PC-3 (cell line): ENCODE measurements at regions not wholly inside any gene's neighbourhood (a gene's known extent, or its start where the extent isn't known, plus 50 kb on each side); places are given as distances from the start of the nearest gene placed in this dataset.

Experiments used
- ATAC-seq: fragments of 200-7000 bp; cut with Tn5 transposase; 2 replicates; pipeline ENCODE4 v1.9.1; 2020; ENCODE audit warnings: mild to moderate bottlenecking, moderate library complexity
- BruUV-seq: library from RNA; stranded (reverse); fragments of 400-500 nt; replicated peaks from 2 replicates; lab custom pipeline; 2021; lab: Mats Ljungman, UMichigan
- CTCF ChIA-PET: fragments of 300-600 bp; sonication (Branson Sonifier 250); formaldehyde crosslinking; loops from one replicate; lab custom pipeline; 2022; ENCODE audit warnings: antibody characterized with exemption; lab: Charles Lee
- POLR2A ChIA-PET: fragments of 300-600 bp; sonication (Branson Sonifier 250); formaldehyde crosslinking; loops from one replicate; lab custom pipeline; 2022; ENCODE audit warnings: antibody characterized with exemption; ENCODE audit not compliant: unreplicated experiment; lab: Charles Lee
- DNase-seq: peaks from one replicate; pipeline ENCODE4 v3.0.0-alpha.2; 2015
- H2AFZ ChIP-seq: fragments of 300-600 bp; sonication (generic); 2 replicates; pipeline ENCODE4 v1.6.0; 2016; ENCODE audit warnings: antibody characterized with exemption, low read length
- H3F3A ChIP-seq: fragments of 300-600 bp; sonication (generic); one replicate; pipeline ENCODE4 v1.6.0; 2017; ENCODE audit warnings: antibody characterized with exemption, low read length, control low read depth, mild to moderate bottlenecking; ENCODE audit not compliant: unreplicated experiment
- H3K27ac ChIP-seq: fragments of 300-600 bp; sonication (generic); 2 replicates; pipeline ENCODE4 v1.5.1; 2016; ENCODE audit warnings: mild to moderate bottlenecking, low read length
- H3K27me3 ChIP-seq: fragments of 300-600 bp; sonication (generic); 2 replicates; pipeline ENCODE4 v1.6.1; 2016; ENCODE audit warnings: low read length, mixed read lengths
- H3K36me3 ChIP-seq: fragments of 300-600 bp; sonication (generic); 2 replicates; pipeline ENCODE4 v1.6.1; 2016; ENCODE audit warnings: low read depth, mixed run types, low read length, mixed read lengths
- H3K4me1 ChIP-seq: fragments of 300-600 bp; sonication (generic); 2 replicates; pipeline ENCODE4 v1.5.1; 2016; ENCODE audit warnings: low read length; ENCODE audit not compliant: insufficient read depth
- H3K4me2 ChIP-seq: fragments of 300-600 bp; sonication (generic); 2 replicates; pipeline ENCODE4 v1.6.0; 2016; ENCODE audit warnings: low read length
- H3K4me3 ChIP-seq: fragments of 300-600 bp; sonication (generic); 2 replicates; pipeline ENCODE4 v1.5.1; 2016; ENCODE audit warnings: mild to moderate bottlenecking, low read length, mixed read lengths
- H3K79me2 ChIP-seq: fragments of 300-600 bp; sonication (generic); 2 replicates; pipeline ENCODE4 v1.6.1; 2017; ENCODE audit warnings: low read length, mixed read lengths
- H3K9ac ChIP-seq: fragments of 300-600 bp; sonication (generic); 2 replicates; pipeline ENCODE4 v1.6.0; 2016; ENCODE audit warnings: mild to moderate bottlenecking, low read length
- H3K9me2 ChIP-seq: fragments of 300-600 bp; sonication (generic); replicated peaks from 2 replicates; pipeline ENCODE4 v1.6.1; 2016; ENCODE audit warnings: mixed run types, low read length, mixed read lengths
- H3K9me3 ChIP-seq: fragments of 300-600 bp; sonication (generic); 2 replicates; pipeline ENCODE4 v1.6.1; 2016; ENCODE audit warnings: low read length, mixed read lengths
- H4K20me1 ChIP-seq: fragments of 300-600 bp; sonication (generic); 2 replicates; pipeline ENCODE4 v1.6.1; 2016; ENCODE audit warnings: low read length, mixed read lengths
- CTCF ChIP-seq: fragments of 300-600 bp; sonication (generic); conservative IDR thresholded peaks from 2 replicates; pipeline ENCODE4 v1.5.1; 2017; ENCODE audit warnings: antibody characterized with exemption, low read depth, mild to moderate bottlenecking, low read length
- EZH2 ChIP-seq: fragments of 300-600 bp; sonication (generic); IDR thresholded peaks from one replicate; pipeline ENCODE4 v1.6.1; 2017; ENCODE audit warnings: antibody characterized with exemption, mild to moderate bottlenecking, low read length; ENCODE audit not compliant: unreplicated experiment
- EZH2phosphoT487 ChIP-seq: fragments of 300-600 bp; sonication (generic); IDR thresholded peaks from 2 replicates; pipeline ENCODE4 v1.6.1; 2018; ENCODE audit warnings: mild to moderate bottlenecking, antibody characterized with exemption, low read length, borderline replicate concordance
- intact Hi-C: fragments of 100-400 bp; cut with micrococcal nuclease; formaldehyde crosslinking; loops from 2 replicates; pipeline ENCODE4 v1.9.0; 2023

- intact Hi-C loops, result no loop called here
- H4K20me1 ChIP-seq, result no peaks in the 10 kb centered on the region
- H2AFZ ChIP-seq, result no peak overlapping the region
- no peaks in the 10 kb centered on the region for H3K36me3 ChIP-seq
- H3K9me3 ChIP-seq, result 0 out of 2 replicates have a peak, but pooled peaks cover 6% of the 10 kb centered on the region
- ATAC-seq (no peak), DNase-seq (no peak)
- H3K9me2 ChIP-seq, result no peaks in the 10 kb centered on the region
- no peak overlapping the region for H3K4me2 ChIP-seq
- ChIA-PET CTCF (no interaction called here), POLR2A (no interaction called here)
- H3K27ac ChIP-seq, result no peak overlapping the region
- BruUV-seq, result no TSS peak
- no peak for TF ChIP-seq EZH2phosphoT487
- TF ChIP-seq CTCF, result no peak
- TF ChIP-seq EZH2, result no peak
- no peaks in the 10 kb centered on the region for H3K4me1 ChIP-seq
- H3K9ac ChIP-seq, result no peak overlapping the region
- no peak overlapping the region for H3K4me3 ChIP-seq
- no peaks in the 10 kb centered on the region for H3K79me2 ChIP-seq
- no peaks in the 10 kb centered on the region for H3K27me3 ChIP-seq
- no peaks in the 10 kb centered on the region for H3F3A ChIP-seq
Observed at GRCh38 chr14:84436528-84436927, 1093.4 kb upstream of the FLRT2 start.

GRCh38 chr14:84442521-84442920, 1087.4 kb upstream of the FLRT2 start:
- H3K4me2 ChIP-seq, result no peak overlapping the region
- no peak for ATAC-seq
- H4K20me1 ChIP-seq, result no peaks in the 10 kb centered on the region
- ChIA-PET POLR2A (no interaction called here), CTCF (no interaction called here)
- TF ChIP-seq EZH2, result no peak
- TF ChIP-seq CTCF, result no peak
- no peak for TF ChIP-seq EZH2phosphoT487
- H3K9me3 ChIP-seq, result 0 out of 2 replicates have a peak, but pooled peaks cover 8% of the 10 kb centered on the region
- H3K4me1 ChIP-seq, result no peaks in the 10 kb centered on the region
- no peak overlapping the region for H2AFZ ChIP-seq
- no peaks in the 10 kb centered on the region for H3K9me2 ChIP-seq
- no peak overlapping the region for H3K4me3 ChIP-seq
- DNase-seq, result peak; percentile 4
- intact Hi-C loops, result no loop called here
- no peaks in the 10 kb centered on the region for H3K79me2 ChIP-seq
- no TSS peak for BruUV-seq
- no peaks in the 10 kb centered on the region for H3K27me3 ChIP-seq
- no peaks in the 10 kb centered on the region for H3K36me3 ChIP-seq
- H3K9ac ChIP-seq, result no peak overlapping the region
- no peaks in the 10 kb centered on the region for H3F3A ChIP-seq
- no peak overlapping the region for H3K27ac ChIP-seq

GRCh38 chr14:84445486-84445885, 1084.5 kb upstream of the FLRT2 start:
- Histone ChIP-seq H3K36me3 (no peaks in the 10 kb centered on the region), H3K9ac (no peak overlapping the region), H3K4me3 (no peak overlapping the region), H3K9me2 (no peaks in the 10 kb centered on the region), H3K9me3 (0 out of 2 replicates have a peak, but pooled peaks cover 5% of the 10 kb centered on the region), H3K4me1 (no peaks in the 10 kb centered on the region), H3K79me2 (no peaks in the 10 kb centered on the region), H2AFZ (no peak overlapping the region), H4K20me1 (no peaks in the 10 kb centered on the region), H3F3A (no peaks in the 10 kb centered on the region), H3K4me2 (no peak overlapping the region), H3K27ac (no peak overlapping the region), H3K27me3 (no peaks in the 10 kb centered on the region)
- TF ChIP-seq EZH2 (no peak), CTCF (no peak), EZH2phosphoT487 (no peak)
- POLR2A ChIA-PET, result no interaction called here
- no peak for DNase-seq
- ATAC-seq, result no peak
- CTCF ChIA-PET, result no interaction called here
- intact Hi-C loops, result no loop called here
- BruUV-seq, result no TSS peak
